ENCODE measurements at regions not wholly inside any gene's neighbourhood (a gene's known extent, or its start where the extent isn't known, plus 50 kb on each side); places are given as distances from the start of the nearest gene placed in this dataset.

DNA sequence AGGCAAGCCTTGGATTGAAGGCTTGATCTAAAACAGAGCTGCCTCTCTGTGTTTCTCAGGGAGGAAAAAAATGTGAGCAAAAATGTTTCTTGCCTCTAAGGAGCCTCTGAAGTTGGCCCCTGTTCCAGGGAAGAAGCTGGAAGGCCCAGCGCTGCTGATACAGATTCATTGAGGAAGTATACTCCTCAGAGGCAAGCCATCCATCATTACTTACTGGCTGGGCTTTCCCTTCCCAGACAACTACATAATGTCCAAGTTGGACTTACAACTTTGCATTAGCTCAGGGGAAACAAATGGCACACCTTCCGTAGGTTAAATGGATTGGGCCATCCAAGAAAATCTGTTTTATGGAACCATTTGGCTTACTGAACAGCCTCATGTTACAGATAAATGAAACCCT is 263.7 kb upstream of the SEL1L start:
- no peak overlapping the region for H3K4me3 ChIP-seq (ENCODE audit: low read length)
- TF ChIP-seq CTCF (conservative IDR thresholded peaks at IDR 0.05; ENCODE audit: low read length): no peak
- DNase-seq (ENCODE audit: low read depth): no peak

- TF ChIP-seq CTCF (conservative IDR thresholded peaks at IDR 0.05; ENCODE audit: low read length): no peak
- DNase-seq (ENCODE audit: low read depth): peak; percentile 0
- H3K4me3 ChIP-seq (ENCODE audit: low read length): no peak overlapping the region
Observed at GRCh38 chr14:81801921-81802320, 268.3 kb upstream of the SEL1L start.

GRCh38 chr14:81802341-81802740 is 268.7 kb upstream of the SEL1L start:
- no peak overlapping the region for H3K4me3 ChIP-seq (ENCODE audit: low read length)
- no peak for DNase-seq (ENCODE audit: low read depth)
- no peak for TF ChIP-seq CTCF (conservative IDR thresholded peaks at IDR 0.05; ENCODE audit: low read length)

DNA sequence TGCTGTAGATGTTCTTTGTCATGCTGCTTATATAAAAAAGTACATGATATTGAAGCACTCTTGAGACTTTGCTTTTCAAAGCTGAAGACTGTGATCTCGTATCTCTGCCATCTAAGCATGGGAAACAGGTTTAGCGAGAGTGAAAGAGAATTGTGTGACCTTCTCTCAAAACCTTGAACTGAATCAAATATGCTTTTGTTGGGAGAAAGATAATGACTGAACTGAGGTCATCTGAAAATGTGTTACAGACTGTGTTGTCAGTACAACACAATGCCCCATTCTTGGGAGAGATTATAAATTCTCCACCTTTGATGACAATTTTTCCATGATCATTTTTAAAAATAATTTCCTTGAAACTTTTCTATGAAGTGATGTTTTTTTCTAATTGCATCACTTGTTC is 272.1 kb upstream of the SEL1L start:
- no peak for DNase-seq (ENCODE audit: low read depth)
- no peak for TF ChIP-seq CTCF (conservative IDR thresholded peaks at IDR 0.05; ENCODE audit: low read length)
- H3K4me3 ChIP-seq (ENCODE audit: low read length): no peak overlapping the region

DNA sequence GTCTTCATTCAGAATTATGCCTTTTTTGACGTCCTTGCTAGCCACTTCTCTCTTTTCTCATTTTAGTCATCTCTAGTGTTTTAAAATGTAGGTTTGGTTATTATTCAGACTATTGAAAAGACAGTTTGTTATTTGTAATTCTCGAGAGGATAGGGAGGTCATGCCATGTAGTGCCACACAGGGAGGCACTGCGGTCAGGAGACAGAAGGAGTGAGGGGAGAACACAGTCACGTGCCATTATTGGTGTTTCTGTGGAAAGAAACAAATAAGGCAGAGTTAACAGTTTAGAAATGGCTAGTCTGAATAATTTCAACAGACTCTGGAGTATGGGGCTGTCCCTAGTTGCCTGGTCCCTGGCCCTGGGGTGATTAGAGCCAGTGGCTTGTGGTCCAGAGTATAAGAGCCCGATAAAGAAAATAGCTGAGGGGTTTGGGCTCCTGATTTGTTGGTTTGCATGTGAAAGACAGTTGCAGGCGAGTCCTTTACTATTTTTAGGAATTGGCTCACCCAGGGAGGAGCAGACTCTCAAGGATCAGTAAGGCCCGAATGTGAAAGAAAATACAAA is 278.1 kb upstream of the SEL1L start:
- DNase-seq (ENCODE audit: low read depth): no peak
- no peak overlapping the region for H3K4me3 ChIP-seq (ENCODE audit: low read length)
- TF ChIP-seq CTCF (conservative IDR thresholded peaks at IDR 0.05; ENCODE audit: low read length): no peak

GRCh38 chr14:81818271-81818670 is 284.6 kb upstream of the SEL1L start:
- no peak overlapping the region for H3K4me3 ChIP-seq (ENCODE audit: low read length)
- DNase-seq (ENCODE audit: low read depth): no peak
- no peak for TF ChIP-seq CTCF (conservative IDR thresholded peaks at IDR 0.05; ENCODE audit: low read length)

GRCh38 chr14:81819344-81819743 is 285.7 kb upstream of the SEL1L start:
- no peak overlapping the region for H3K4me3 ChIP-seq (ENCODE audit: low read length)
- no peak for DNase-seq (ENCODE audit: low read depth)
- no peak for TF ChIP-seq CTCF (conservative IDR thresholded peaks at IDR 0.05; ENCODE audit: low read length)
